ENCODE measurements at regions not wholly inside any gene's neighbourhood (a gene's known extent, or its start where the extent isn't known, plus 50 kb on each side); places are given as distances from the start of the nearest gene placed in this dataset.

DNA sequence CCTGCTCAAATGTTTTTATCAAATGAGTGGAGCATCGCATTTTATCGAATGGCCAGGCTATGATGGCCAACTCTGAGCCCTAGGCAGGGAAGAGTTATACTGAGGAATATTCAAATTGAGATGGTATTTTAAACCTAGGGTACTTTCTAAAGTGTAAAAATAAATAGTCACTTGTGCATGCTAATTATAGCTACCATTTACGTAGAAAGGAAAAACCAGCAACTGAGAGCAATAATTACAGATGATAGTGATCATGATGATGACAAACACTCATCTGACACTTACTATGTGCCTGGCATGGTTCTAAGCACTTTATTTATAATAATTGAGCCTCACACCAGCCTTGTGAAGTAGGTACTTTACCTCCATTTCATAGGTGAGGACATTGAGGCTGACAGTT, 455.7 kb downstream of the CD83 start:
- TF ChIP-seq, protein P1, sequence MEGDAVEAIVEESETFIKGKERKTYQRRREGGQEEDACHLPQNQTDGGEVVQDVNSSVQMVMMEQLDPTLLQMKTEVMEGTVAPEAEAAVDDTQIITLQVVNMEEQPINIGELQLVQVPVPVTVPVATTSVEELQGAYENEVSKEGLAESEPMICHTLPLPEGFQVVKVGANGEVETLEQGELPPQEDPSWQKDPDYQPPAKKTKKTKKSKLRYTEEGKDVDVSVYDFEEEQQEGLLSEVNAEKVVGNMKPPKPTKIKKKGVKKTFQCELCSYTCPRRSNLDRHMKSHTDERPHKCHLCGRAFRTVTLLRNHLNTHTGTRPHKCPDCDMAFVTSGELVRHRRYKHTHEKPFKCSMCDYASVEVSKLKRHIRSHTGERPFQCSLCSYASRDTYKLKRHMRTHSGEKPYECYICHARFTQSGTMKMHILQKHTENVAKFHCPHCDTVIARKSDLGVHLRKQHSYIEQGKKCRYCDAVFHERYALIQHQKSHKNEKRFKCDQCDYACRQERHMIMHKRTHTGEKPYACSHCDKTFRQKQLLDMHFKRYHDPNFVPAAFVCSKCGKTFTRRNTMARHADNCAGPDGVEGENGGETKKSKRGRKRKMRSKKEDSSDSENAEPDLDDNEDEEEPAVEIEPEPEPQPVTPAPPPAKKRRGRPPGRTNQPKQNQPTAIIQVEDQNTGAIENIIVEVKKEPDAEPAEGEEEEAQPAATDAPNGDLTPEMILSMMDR (conservative IDR thresholded peaks at IDR 0.05 in 1 of 2, IDR thresholded peaks at IDR 0.05 in 1 of 2; ENCODE audit: low read depth in 1 of 2, low read length in 2 of 2): no peak
- TF ChIP-seq EZH2 (IDR thresholded peaks at IDR 0.05; ENCODE audit: low read length, missing control alignments): no peak
